ENCODE measurements at regions not wholly inside any gene's neighbourhood (a gene's known extent, or its start where the extent isn't known, plus 50 kb on each side); places are given as distances from the start of the nearest gene placed in this dataset.

GRCh38 chr4:176001151-176002006 lies 64.3 kb upstream of the WDR17 start:
- TF ChIP-seq, protein P1, sequence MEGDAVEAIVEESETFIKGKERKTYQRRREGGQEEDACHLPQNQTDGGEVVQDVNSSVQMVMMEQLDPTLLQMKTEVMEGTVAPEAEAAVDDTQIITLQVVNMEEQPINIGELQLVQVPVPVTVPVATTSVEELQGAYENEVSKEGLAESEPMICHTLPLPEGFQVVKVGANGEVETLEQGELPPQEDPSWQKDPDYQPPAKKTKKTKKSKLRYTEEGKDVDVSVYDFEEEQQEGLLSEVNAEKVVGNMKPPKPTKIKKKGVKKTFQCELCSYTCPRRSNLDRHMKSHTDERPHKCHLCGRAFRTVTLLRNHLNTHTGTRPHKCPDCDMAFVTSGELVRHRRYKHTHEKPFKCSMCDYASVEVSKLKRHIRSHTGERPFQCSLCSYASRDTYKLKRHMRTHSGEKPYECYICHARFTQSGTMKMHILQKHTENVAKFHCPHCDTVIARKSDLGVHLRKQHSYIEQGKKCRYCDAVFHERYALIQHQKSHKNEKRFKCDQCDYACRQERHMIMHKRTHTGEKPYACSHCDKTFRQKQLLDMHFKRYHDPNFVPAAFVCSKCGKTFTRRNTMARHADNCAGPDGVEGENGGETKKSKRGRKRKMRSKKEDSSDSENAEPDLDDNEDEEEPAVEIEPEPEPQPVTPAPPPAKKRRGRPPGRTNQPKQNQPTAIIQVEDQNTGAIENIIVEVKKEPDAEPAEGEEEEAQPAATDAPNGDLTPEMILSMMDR (conservative IDR thresholded peaks at IDR 0.05 in 1 of 2, IDR thresholded peaks at IDR 0.05 in 1 of 2; ENCODE audit: extremely low read depth in 1 of 2, insufficient read depth in 1 of 2, low read depth in 1 of 2, low read length in 2 of 2), result no peak
- peak; percentile 75 for TF ChIP-seq EZH2 (IDR thresholded peaks at IDR 0.05; ENCODE audit: borderline replicate concordance, low read length)

Measured in mammary epithelial cell (primary cell).